ENCODE measurements at regions not wholly inside any gene's neighbourhood (a gene's known extent, or its start where the extent isn't known, plus 50 kb on each side); places are given as distances from the start of the nearest gene placed in this dataset.

- TF ChIP-seq CTCF (IDR thresholded peaks at IDR 0.05) = no peak
- no peak for TF ChIP-seq POLR2A (IDR thresholded peaks at IDR 0.05)
Observed at GRCh38 chr15:39157882-39158281, 423.0 kb upstream of the THBS1 start.

All from lower leg skin (tissue), 3 donors.